HFF-Myc (cell line): ENCODE measurements at regions not wholly inside any gene's neighbourhood (a gene's known extent, or its start where the extent isn't known, plus 50 kb on each side); places are given as distances from the start of the nearest gene placed in this dataset.

ENCODE experiments used
- DNase-seq: peaks from one replicate; pipeline ENCODE4 v3.0.0-alpha.2; 2011; ENCODE audit warnings: low read depth; ENCODE audit errors: extremely low read depth
- H3K4me3 ChIP-seq: replicated peaks from 2 replicates; pipeline ENCODE4 v1.5.1; 2011; ENCODE audit warnings: low read depth, mild to moderate bottlenecking, control low read depth, low read length
- TF ChIP-seq, protein P1 (sequence below): IDR thresholded peaks from 2 replicates; pipeline ENCODE4 v1.5.1; 2012; ENCODE audit warnings: mild to moderate bottlenecking, low read depth, low read length, control low read depth; ENCODE audit errors: missing control alignments

DNA sequence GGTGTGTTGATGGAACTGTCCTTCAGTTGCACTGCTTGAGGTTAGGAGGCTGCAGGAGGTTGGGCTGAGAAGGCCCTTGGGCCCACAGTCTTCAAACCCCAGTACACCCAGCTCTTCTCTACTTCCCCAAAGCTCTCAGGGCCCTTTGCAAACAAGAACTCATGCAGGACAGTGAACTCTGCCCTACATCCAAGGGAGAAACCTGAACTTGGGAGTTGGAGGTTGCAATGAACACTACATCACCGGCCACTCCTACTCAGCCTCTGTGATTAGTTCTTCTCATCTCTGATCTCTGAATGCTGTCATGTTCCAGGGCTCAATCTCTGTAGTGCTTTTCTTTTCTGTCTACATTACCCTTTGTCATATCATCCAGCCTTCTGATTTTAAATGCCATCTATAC, 148.5 kb upstream of the PDE7B start:
- no peak overlapping the region for H3K4me3 ChIP-seq
- TF ChIP-seq, protein P1, sequence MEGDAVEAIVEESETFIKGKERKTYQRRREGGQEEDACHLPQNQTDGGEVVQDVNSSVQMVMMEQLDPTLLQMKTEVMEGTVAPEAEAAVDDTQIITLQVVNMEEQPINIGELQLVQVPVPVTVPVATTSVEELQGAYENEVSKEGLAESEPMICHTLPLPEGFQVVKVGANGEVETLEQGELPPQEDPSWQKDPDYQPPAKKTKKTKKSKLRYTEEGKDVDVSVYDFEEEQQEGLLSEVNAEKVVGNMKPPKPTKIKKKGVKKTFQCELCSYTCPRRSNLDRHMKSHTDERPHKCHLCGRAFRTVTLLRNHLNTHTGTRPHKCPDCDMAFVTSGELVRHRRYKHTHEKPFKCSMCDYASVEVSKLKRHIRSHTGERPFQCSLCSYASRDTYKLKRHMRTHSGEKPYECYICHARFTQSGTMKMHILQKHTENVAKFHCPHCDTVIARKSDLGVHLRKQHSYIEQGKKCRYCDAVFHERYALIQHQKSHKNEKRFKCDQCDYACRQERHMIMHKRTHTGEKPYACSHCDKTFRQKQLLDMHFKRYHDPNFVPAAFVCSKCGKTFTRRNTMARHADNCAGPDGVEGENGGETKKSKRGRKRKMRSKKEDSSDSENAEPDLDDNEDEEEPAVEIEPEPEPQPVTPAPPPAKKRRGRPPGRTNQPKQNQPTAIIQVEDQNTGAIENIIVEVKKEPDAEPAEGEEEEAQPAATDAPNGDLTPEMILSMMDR, result no peak
- DNase-seq, result no peak

- no peak overlapping the region for H3K4me3 ChIP-seq
- TF ChIP-seq, protein P1, result no peak
- no peak for DNase-seq
Observed at GRCh38 chr6:135703621-135704020, 147.9 kb upstream of the PDE7B start.

GRCh38 chr6:135707426-135707825, 144.1 kb upstream of the PDE7B start:
- no peak overlapping the region for H3K4me3 ChIP-seq
- no peak for DNase-seq
- TF ChIP-seq, protein P1, result no peak

- H3K4me3 ChIP-seq, result no peak overlapping the region
- TF ChIP-seq, protein P1, result no peak
- no peak for DNase-seq
Observed at GRCh38 chr6:135710042-135710441, 141.5 kb upstream of the PDE7B start.

GRCh38 chr6:135722190-135722589, 129.3 kb upstream of the PDE7B start:
- H3K4me3 ChIP-seq, result no peak overlapping the region
- TF ChIP-seq, protein P1, result no peak
- DNase-seq, result no peak

DNA sequence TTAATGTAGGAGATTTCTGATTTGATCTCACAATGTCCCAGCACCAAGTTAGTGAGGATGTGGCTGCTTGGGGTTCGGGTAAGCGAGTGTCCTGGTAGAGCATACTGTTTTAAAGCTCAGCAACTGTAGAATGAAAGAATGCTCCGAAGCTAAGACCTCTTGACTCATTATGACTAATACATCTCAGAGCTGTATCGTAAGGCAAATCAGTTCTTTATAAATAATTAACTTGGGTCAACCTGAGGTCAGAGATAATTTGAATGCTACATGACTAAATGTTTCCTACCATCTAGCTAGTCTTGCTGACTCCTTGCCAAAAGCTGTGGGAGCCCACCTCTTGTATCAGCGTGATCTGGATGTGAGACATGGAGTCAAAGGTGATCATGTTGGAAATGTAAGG, 128.8 kb upstream of the PDE7B start:
- TF ChIP-seq, protein P1, result no peak

GRCh38 chr6:135728589-135728988, 122.9 kb upstream of the PDE7B start:
- TF ChIP-seq, protein P1, result no peak
- no peak overlapping the region for H3K4me3 ChIP-seq
- DNase-seq, result no peak

More for the DNA sequence above, 128.8 kb upstream of the PDE7B start:
- H3K4me3 ChIP-seq, result no peak overlapping the region
- DNase-seq, result peak; percentile 40
